ENCODE measurements at regions not wholly inside any gene's neighbourhood (a gene's known extent, or its start where the extent isn't known, plus 50 kb on each side); places are given as distances from the start of the nearest gene placed in this dataset.

GRCh38 chr10:43897765-43898419, 249.2 kb upstream of the ZNF32 start:
- no peak for TF ChIP-seq TSHZ2 (CRISPR knock-in tag; IDR thresholded peaks at IDR 0.05)
- no peak for TF ChIP-seq ZFP3 (CRISPR knock-in tag; IDR thresholded peaks at IDR 0.05)
- TF ChIP-seq PATZ1 (CRISPR knock-in tag; IDR thresholded peaks at IDR 0.05; ENCODE audit: borderline replicate concordance), result no peak
- no peak for TF ChIP-seq TCF4 (CRISPR knock-in tag; IDR thresholded peaks at IDR 0.05; ENCODE audit: borderline replicate concordance)
- TF ChIP-seq ISL1 (CRISPR knock-in tag; IDR thresholded peaks at IDR 0.05), result no peak

Measured in SK-N-SH treated with all-trans-retinoic acid at 6 μM for 48 hours (cell line).